ENCODE measurements at regions not wholly inside any gene's neighbourhood (a gene's known extent, or its start where the extent isn't known, plus 50 kb on each side); places are given as distances from the start of the nearest gene placed in this dataset.

DNA sequence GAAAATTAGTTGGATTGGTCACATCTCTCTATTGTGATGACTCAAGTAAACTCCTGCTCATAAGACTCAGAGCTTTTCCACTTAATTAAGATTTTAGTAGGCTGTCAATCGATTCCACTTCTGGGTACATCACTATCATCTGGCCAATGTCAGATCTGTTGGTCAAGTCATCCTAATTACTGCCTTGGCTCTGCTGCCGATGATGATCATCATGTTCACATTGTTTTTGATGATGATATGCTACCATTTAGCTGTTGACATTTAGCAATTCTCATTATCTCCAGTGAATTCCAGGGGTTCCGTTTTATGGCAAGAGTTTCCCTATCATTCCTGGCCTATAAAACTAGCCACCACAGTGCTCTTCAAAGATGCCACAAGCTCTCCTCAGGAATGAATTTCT, 253.4 kb downstream of the IKZF2 start:
- TF ChIP-seq, protein P1, sequence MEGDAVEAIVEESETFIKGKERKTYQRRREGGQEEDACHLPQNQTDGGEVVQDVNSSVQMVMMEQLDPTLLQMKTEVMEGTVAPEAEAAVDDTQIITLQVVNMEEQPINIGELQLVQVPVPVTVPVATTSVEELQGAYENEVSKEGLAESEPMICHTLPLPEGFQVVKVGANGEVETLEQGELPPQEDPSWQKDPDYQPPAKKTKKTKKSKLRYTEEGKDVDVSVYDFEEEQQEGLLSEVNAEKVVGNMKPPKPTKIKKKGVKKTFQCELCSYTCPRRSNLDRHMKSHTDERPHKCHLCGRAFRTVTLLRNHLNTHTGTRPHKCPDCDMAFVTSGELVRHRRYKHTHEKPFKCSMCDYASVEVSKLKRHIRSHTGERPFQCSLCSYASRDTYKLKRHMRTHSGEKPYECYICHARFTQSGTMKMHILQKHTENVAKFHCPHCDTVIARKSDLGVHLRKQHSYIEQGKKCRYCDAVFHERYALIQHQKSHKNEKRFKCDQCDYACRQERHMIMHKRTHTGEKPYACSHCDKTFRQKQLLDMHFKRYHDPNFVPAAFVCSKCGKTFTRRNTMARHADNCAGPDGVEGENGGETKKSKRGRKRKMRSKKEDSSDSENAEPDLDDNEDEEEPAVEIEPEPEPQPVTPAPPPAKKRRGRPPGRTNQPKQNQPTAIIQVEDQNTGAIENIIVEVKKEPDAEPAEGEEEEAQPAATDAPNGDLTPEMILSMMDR (IDR thresholded peaks at IDR 0.05; ENCODE audit: low read length) = no peak
- no peak for TF ChIP-seq EZH2 (optimal IDR thresholded peaks at IDR 0.05; ENCODE audit: low read depth, low read length)

Data from MM.1S (cell line).